ENCODE measurements at regions not wholly inside any gene's neighbourhood (a gene's known extent, or its start where the extent isn't known, plus 50 kb on each side); places are given as distances from the start of the nearest gene placed in this dataset.

GRCh38 chr5:2257326-2258244, 374.9 kb upstream of the IRX4 start:
- no peak for DNase-seq (ENCODE audit: extremely low read depth, low read depth)
- TF ChIP-seq CTCF (IDR thresholded peaks at IDR 0.05; ENCODE audit: low read depth, low read length) = no peak

- TF ChIP-seq CTCF (IDR thresholded peaks at IDR 0.05; ENCODE audit: low read depth, low read length) = no peak
- DNase-seq (ENCODE audit: extremely low read depth, low read depth) = no peak
Observed at GRCh38 chr5:2256691-2257280, 374.1 kb upstream of the IRX4 start.

- TF ChIP-seq CTCF (IDR thresholded peaks at IDR 0.05; ENCODE audit: low read depth, low read length) = no peak
- DNase-seq (ENCODE audit: extremely low read depth, low read depth) = no peak
Observed at GRCh38 chr5:2255915-2256690, 373.4 kb upstream of the IRX4 start.

- no peak for DNase-seq (ENCODE audit: extremely low read depth, low read depth)
- no peak for TF ChIP-seq CTCF (IDR thresholded peaks at IDR 0.05; ENCODE audit: low read depth, low read length)
Observed at GRCh38 chr5:2254880-2255750, 372.4 kb upstream of the IRX4 start.

GRCh38 chr5:2254406-2254805, 371.7 kb upstream of the IRX4 start:
- no peak for TF ChIP-seq CTCF (IDR thresholded peaks at IDR 0.05; ENCODE audit: low read depth, low read length)
- no peak for DNase-seq (ENCODE audit: extremely low read depth, low read depth)

GRCh38 chr5:2253040-2253975, 370.6 kb upstream of the IRX4 start:
- DNase-seq (ENCODE audit: extremely low read depth, low read depth) = no peak
- TF ChIP-seq CTCF (IDR thresholded peaks at IDR 0.05; ENCODE audit: low read depth, low read length) = no peak

Data from AG09319 (cell line).